ENCODE measurements at regions not wholly inside any gene's neighbourhood (a gene's known extent, or its start where the extent isn't known, plus 50 kb on each side); places are given as distances from the start of the nearest gene placed in this dataset.
"Not testable (repeated sequence)": the region's sequence is repeated elsewhere in the genome, so short reads cannot be mapped to it uniquely, and the experiment has no call there.

GRCh38 chr2:14081521-14081920 is 551.0 kb upstream of the LRATD1 start:
- DNase-seq (no peak), ATAC-seq (no peak)
- intact Hi-C loops (cut with micrococcal nuclease) = no loop called here

DNA sequence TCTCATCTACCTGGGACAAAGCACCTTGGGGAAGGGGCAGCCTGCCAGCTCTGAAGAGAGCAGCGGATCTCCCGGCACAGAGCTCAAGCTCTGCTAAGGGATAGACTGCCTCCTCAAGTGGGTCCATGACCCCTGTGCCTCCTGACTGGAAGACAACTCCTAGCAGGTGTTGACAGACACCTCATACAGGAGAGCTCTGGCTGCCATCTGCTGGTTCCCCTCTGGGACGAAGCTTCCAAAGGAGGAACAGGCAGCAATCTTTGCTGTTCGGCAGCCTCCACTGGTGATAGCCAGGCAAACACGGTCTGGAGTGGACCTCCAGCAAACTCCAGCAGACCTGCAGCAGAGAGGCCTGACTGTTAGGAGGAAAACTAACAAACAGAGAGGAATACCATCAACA is 549.9 kb upstream of the LRATD1 start:
- ATAC-seq (no peak), DNase-seq (no peak)
- intact Hi-C loops (cut with micrococcal nuclease) = no loop called here

GRCh38 chr2:14094592-14094991 is 537.9 kb upstream of the LRATD1 start:
- DNase-seq = no peak
- no peak for ATAC-seq
- intact Hi-C loops (cut with micrococcal nuclease) = no loop called here

DNA sequence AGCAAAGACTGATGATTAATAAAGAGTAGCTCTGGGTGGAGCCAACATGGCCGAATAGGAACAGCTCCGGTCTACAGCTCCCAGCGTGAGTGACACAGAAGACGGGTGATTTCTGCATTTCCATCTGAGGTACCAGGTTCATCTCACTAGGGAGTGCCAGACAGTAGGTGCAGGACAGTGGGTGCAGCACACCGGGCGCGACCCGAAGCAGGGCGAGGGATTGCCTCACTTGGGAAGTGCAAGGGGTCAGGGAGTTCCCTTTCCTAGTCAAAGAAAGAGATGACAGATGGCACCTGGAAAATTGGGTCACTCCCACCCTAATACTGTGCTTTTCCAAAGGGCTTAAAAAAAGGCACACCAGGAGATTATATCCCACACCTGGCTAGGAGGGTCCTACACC is 533.4 kb upstream of the LRATD1 start:
- ATAC-seq; intact Hi-C loops (cut with micrococcal nuclease); DNase-seq: not testable (repeated sequence)

DNA sequence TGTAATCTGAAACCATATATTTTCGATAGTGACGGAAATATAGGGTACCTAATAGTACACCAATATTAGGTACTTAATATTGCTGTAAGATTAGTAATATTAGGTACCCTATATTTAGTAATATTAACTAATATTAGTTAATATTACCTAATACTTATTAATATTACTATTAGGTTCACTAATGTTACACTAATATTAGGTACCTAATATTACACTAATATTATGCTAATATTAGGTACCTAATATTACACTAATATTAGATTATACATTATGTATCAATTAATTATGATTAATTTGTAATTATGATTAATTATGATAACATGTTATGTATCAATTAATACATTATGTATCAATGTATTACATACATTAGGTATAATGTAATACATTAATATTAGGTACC is 518.2 kb upstream of the LRATD1 start:
- ATAC-seq = no peak
- intact Hi-C loops (cut with micrococcal nuclease) = no loop called here

DNA sequence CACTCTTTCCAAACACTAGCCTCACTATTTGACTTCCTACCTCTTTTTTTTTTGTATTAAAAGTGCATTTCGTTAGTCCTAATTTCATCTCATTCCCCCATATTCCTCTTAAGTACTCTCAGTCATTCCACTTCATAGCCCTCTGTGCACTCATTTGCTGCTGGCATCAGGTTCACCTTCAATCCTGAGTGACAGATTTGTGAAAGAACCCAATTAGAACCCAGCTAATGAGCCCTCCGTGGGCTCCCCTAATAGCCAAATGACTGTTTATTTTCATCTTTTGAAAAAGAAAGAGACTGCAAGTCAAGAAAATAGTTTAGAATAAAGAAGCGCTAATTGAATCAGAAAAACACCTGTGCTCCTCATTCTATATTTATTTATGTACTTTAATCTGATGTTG is 512.1 kb upstream of the LRATD1 start:
- DNase-seq = no peak
- ATAC-seq = no peak
- intact Hi-C loops (cut with micrococcal nuclease) = no loop called here

More for the DNA sequence above, 518.2 kb upstream of the LRATD1 start:
- no peak for DNase-seq

DNA sequence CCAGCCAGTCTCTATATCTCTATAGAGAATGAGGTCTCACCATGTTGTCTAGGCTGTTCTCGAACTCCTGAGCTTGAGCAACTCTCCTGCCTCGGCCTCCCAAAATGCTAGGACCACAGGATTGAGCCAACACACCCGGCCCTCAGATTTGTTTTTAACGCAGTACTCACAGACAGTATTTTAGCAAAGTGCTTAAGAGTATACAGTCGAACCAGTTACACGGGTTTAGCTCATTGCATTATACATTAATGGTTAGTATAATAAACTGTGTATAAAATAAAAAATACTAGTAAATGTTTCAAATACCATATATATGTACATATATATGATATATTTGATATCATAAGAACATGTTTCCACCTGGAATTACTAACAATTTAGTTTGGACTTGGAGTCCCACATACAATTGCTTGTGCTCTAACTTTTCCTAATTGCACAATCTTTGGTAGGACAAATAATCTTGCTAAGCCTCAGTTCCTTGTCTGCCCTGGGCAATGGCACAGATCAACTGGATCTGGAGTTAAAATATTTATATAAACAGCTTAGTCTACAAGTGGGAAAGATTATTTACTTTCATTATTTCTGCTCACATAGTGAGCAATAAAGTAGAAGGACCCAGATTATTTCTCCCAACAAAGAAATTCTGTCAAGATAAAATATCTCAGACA is 508.9 kb upstream of the LRATD1 start:
- DNase-seq = no peak
- intact Hi-C loops (cut with micrococcal nuclease) = no loop called here
- no peak for ATAC-seq

DNA sequence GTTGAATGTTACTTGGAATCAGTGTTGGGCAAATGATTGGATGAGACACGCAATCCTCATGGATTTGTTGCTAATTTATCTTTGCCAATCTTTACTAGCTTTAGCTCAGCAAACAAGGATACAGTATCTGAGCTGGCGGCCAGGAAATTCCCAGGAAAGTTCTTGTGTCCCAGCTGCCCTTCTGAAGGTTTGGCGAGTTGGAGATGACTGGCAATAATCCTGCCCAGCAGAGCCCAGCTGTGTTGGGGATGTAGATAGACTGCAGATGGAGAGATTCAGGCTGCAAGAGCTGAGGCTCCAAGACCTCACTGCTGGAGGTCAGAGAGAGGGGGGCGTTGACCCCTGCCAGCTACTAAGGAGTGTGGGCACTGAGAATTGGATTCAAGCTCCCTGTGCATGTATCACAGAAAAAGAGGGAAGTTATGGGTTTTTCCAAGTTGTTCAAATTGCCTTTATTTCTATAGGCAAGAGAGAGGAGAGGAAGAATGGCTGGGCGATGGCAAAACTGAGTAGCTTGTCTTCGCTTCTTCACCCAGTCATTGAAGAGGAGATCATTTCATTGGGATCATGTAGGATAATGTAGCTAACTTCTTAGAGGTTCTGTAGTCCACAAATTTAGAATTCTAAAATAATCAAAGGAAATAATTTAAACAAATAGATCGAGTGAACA is 506.8 kb upstream of the LRATD1 start:
- intact Hi-C loops (cut with micrococcal nuclease) = no loop called here
- no peak for ATAC-seq
- DNase-seq = no peak

DNA sequence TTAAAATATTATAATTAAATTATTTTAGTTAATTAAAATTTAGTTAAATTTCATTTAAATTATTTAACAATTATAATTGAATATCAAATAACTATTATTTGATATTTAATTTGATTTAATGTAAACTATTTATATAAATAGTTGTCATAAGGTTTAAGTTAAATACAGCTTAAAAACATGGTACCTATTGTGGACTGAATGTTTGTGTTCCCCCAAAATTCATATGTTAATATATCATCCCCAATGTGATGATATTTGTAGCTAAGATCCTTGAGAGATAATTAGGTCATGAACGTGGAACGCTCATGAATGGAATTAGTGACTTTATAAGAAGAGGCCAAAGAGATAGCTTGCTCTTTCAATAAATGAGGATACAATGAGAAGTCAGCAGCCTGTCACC is 505.7 kb upstream of the LRATD1 start:
- DNase-seq (no peak), ATAC-seq (no peak)
- intact Hi-C loops (cut with micrococcal nuclease) = no loop called here

DNA sequence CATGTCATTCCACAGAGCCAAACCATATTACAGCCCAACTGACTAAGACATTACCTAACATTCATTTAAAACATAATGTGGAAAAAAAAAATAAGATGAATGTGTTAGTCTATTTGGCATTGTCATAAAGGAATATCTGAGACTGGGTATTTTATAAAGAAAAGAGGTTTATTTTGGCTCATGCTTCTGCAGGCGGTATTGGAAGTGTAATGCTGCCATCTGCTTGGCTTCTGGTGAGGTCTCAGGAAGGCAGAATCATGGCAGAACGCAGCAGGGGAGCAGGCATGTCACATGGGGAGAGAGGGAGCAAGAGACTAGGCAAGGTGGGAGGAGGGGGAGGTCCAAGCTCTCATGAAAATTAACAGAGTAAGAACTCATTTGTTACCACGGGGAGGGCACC is 504.8 kb upstream of the LRATD1 start:
- intact Hi-C loops (cut with micrococcal nuclease) = no loop called here
- no peak for DNase-seq
- no peak for ATAC-seq

GRCh38 chr2:14132386-14132785 is 500.1 kb upstream of the LRATD1 start:
- DNase-seq (no peak), ATAC-seq (no peak)
- intact Hi-C loops (cut with micrococcal nuclease) = no loop called here

GRCh38 chr2:14134771-14135170 is 497.7 kb upstream of the LRATD1 start:
- DNase-seq (no peak), ATAC-seq (no peak)
- intact Hi-C loops (cut with micrococcal nuclease) = no loop called here

DNA sequence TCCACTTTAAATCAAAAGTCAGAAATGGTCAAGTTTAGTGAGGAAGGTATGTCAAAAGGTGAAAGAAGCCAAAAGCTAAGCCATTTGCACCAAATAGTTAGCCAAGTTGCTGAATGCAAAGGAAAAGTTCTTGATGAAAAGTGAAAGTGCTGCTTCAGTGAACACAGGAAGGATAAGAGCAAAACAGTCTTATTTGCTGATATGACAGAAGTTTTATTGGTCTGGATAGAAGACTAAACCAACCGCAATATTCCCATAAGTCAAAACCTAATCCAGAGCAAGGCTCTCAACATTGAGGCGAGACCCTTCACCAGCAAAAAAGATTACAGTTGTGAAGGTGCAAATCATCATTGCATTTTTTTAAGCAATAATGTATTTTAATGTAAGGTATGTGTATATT is 496.5 kb upstream of the LRATD1 start:
- ATAC-seq (no peak), DNase-seq (no peak)
- intact Hi-C loops (cut with micrococcal nuclease) = no loop called here

DNA sequence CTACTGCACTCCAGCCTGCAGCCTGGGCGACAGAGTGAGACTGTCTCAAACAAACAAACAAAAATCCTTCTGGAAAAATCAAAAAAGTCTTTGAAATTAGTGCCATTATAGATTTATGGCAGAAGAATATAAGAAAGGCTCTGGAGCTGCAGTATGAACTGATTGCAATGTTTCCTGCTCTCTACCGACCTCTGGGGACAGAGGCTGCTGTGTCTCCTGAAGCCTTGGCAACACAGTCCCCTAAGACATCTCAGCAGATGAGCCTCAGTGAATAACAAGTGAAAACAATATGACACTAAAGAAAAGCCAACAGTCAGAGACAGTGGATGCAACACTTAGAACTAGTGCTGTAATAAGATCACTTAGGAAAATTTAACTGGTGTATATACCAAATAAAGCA is 494.9 kb upstream of the LRATD1 start:
- intact Hi-C loops (cut with micrococcal nuclease) = no loop called here
- DNase-seq (no peak), ATAC-seq (no peak)

DNA sequence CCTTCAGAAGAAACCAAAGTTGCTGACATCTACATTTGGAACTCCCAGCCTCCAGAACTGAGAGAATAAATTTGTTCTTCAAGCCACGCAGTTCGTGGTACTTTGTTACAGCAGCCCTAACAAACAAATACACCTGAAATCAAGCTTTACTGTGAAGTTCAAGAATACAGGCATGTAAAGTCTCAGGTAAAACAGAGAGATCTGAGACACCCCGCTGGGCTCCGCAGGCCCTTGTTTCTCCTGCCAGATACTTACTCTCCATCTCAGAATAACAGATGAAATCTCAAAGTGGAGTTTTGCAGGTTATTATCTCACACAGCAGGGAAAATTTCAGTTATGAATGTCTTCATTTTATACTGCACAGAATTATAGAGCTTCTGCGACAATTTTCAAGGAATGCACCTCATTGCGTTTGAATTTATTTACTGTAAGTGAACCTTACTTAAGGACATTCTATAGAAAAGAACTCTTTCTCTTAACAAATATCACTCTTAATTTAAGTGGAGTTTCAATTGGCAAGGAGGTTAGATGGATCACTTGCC is 492.4 kb upstream of the LRATD1 start:
- intact Hi-C loops (cut with micrococcal nuclease) = no loop called here
- ATAC-seq = no peak
- no peak for DNase-seq

- DNase-seq (no peak), ATAC-seq (no peak)
- intact Hi-C loops (cut with micrococcal nuclease) = no loop called here
Measured at GRCh38 chr2:14143435-14143834, 489.1 kb upstream of the LRATD1 start.

GRCh38 chr2:14148216-14148615 is 484.3 kb upstream of the LRATD1 start:
- intact Hi-C loops (cut with micrococcal nuclease) = no loop called here
- DNase-seq (no peak), ATAC-seq (no peak)

GRCh38 chr2:14157816-14158215 is 474.7 kb upstream of the LRATD1 start:
- DNase-seq (no peak), ATAC-seq (no peak)
- intact Hi-C loops (cut with micrococcal nuclease) = no loop called here

GRCh38 chr2:14180333-14180732 is 452.2 kb upstream of the LRATD1 start:
- no peak for ATAC-seq
- DNase-seq = no peak
- intact Hi-C loops (cut with micrococcal nuclease) = no loop called here

DNA sequence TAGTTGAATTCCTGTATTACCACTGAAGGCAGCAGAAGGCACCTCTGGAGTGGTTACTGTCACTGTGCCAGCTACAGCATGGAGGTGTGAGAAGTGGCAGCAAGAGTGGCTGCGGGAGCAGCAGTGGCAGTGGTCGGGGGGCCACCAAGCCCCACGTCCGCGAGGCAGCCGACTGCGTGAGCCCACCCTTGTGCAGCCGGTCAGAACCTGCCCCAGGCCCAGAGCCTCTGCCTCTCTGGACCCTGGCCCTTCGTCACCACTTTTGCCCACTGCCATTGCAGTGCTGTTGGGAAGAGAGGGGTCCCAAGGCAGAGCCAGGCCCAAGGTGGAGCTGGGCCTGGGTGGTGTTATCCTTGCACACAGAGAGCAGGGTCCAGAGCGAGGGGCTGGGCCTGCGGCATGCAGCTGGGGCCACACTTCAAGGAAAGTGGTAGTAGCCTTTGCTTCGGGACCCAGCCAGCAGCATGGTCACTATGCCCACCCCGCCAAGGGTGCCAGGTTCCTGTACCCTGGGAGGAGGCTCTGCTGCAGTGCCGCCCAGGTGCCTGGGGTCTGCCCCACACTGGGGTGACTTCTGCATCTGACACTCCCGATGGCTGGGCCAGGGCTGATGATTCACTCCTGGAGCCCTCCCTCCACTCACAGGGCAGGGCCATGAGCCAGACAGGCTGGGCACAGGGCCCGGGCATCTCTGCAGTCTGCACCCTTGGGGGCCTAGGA is 450.1 kb upstream of the LRATD1 start:
- DNase-seq (no peak), ATAC-seq (no peak)
- intact Hi-C loops (cut with micrococcal nuclease) = no loop called here
